ENCODE measurements at regions not wholly inside any gene's neighbourhood (a gene's known extent, or its start where the extent isn't known, plus 50 kb on each side); places are given as distances from the start of the nearest gene placed in this dataset.

- no peak for DNase-seq (ENCODE audit: low read depth in 2 of 3, low spot score in 2 of 3)
Measured at GRCh38 chr6:104579310-104579863, 280.3 kb downstream of the HACE1 start.

DNA sequence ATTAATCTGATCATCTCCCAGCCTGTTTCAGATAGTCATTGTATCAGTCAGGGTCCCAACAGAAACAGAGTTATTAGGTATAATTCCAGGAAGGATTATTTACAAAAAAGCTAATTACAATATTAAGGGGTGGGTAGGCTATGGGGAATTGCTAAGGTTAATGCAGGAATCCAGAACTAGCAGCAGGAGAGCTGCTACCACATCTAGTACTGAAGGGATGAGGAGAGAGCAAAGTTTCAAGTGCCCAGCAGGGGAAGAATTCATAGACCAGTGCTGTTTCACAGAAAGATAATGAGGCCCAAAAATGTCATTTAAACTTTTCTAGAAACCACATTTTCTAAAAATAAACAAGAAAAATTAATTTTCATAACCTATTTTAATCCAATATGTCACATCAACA lies 284.2 kb downstream of the HACE1 start:
- no peak for DNase-seq (ENCODE audit: low read depth in 2 of 3, low spot score in 2 of 3)

DNA sequence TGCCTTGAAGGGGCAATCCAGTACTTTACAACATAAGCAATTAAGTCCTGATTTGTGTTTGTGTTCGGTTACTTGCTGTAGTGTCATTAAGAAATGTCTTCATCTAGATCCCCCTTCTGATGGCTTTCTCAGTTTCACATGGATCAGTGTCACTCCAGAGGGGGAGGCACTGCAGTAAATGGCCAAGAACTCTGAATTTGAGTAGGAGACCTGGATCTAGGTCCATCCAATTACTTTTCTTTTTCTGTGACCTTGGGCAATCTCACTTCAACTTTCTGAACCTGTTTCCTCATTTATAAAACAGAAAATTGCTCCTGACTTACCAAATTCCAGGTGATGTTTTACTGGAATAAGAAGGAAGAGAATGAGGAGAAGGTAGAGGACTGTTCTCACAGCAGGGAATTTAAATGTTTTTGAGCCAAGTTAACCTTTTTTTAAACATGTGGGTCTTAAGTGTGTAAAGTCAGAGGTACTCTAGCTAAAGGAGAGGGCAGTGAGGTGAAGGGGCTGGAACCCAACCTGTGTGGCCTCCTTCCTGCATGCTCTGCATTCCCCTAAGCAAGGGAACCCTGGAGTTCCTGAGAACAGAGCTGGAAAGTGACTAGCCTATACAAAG lies 285.5 kb downstream of the HACE1 start:
- DNase-seq (ENCODE audit: low read depth in 2 of 3, low spot score in 2 of 3): no peak

- no peak for DNase-seq (ENCODE audit: low read depth in 2 of 3, low spot score in 2 of 3)
Measured at GRCh38 chr6:104573350-104573749, 286.4 kb downstream of the HACE1 start.

DNA sequence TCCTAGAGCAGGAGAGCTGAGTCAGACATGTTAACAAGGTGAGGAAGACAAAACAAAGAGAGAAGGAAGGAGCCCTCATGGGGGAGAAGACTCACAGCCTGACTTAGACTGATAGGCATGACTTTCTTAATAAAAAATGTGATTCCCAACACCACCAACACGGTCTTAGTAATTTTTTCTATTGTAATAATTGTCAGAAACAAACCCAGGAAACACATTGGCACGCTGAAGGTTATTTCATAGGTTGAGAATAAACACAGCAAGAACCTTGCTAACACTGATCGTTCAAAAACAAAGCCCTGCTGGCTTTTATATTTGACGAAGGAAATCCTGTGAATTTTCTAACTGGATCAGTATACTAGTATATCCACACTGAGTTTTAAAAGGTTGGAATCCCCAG lies 286.8 kb downstream of the HACE1 start:
- no peak for DNase-seq (ENCODE audit: low read depth in 2 of 3, low spot score in 2 of 3)

DNA sequence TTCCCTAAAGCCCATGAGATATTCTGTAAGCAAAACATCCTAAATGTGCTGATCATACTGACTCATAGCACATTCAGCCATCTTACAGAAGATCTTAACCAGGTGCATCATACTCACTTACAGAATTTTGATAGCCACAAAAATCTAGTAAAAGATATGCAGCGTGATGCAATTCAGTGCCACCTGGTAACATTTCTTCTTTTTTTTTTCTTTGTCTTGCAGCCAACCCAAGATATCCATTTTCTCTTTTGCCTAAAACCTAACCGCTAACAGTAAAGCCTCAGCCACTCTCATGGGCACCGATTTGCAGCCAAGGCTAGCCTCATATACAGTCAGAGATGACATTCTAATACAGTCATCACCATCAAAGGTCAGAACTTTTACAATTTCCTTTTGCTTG lies 293.3 kb downstream of the HACE1 start:
- no peak for DNase-seq (ENCODE audit: low read depth in 2 of 3, low spot score in 2 of 3)

- DNase-seq (ENCODE audit: low read depth in 2 of 3, low spot score in 2 of 3): no peak
Measured at GRCh38 chr6:104563306-104563705, 296.4 kb downstream of the HACE1 start.

DNA sequence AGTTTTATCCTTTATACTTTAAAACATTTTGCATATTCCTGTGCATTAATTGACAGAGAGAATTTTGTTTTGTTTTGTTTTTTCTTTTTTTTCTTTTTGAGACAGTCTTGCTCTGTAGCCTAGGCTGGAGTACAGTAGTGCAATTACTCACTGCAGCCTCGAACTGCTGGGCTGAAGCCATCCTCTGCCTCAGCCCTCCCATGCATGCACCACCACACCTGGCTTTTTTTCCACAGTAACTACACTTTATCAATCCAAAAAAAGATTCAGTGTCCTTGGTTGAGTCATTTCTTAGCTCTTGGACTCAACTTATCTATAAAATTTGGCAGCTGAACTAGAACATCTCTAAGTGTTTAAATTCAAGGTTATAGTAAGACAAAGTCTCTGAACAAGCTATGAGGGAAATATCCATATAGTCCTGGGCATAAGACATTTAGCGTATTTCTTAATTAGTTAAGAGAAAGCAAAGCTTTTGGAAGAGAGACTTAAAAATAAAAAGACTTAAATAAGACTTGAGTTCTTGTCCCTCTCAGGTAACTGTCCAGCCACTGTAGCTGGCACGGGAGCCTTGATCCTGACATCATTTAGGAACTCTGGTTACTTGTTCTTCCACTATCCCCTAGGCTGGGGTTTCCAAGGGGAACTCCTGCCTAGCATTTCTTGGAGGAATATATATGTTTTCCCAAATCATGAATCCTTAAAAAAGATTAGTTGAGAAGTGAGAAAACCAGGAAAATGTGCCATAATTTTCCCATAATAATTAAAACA lies 300.1 kb downstream of the HACE1 start:
- DNase-seq (ENCODE audit: low read depth in 2 of 3, low spot score in 2 of 3): no peak

DNA sequence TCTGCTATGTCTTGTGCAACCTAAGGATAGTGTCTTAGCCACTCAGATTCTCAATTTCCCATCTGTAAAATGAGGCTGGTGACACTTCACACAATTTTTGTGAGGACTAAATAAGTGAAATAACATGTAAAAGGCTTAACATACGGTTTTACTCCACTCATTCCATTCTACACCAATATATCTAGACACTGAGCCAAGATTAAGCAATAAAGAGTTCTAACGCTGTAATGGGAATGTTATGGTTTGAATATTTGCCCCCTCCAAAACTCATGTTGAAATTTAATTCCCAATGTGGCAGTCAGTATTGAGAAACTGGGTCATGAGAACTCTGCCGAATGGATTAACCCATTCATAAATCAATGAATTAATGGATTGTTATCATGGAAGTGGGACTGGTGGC lies 301.0 kb downstream of the HACE1 start:
- DNase-seq (ENCODE audit: low read depth in 2 of 3, low spot score in 2 of 3): no peak

DNA sequence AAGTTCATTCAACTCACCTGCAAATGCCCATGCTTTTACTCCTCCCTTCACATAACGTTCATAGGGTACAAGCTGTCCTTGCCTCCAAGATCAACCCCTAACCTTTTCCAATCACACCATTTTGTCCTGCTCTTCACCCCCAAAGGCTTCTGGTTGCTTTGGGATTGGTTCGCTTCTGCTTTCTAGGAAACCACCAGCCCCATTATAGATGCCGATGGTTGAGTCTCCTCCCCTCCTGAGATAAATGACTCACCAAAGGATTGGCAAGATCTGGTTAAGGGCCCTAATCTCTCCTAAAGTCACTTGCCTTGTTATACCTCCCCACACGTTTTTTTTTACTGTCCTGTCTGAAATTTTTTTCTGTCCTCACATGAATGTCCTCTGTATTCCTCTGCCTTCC lies 311.4 kb downstream of the HACE1 start:
- DNase-seq (ENCODE audit: low read depth in 2 of 3, low spot score in 2 of 3): no peak

- DNase-seq (ENCODE audit: low read depth in 2 of 3, low spot score in 2 of 3): peak in 1 of 3 donors; percentile 7
Measured at GRCh38 chr6:104541411-104541810, 318.3 kb downstream of the HACE1 start.

GRCh38 chr6:104540743-104541142 lies 319.0 kb downstream of the HACE1 start:
- DNase-seq (ENCODE audit: low read depth in 2 of 3, low spot score in 2 of 3): no peak

- DNase-seq (ENCODE audit: low read depth in 2 of 3, low spot score in 2 of 3): no peak
Measured at GRCh38 chr6:104539173-104539572, 320.5 kb downstream of the HACE1 start.

GRCh38 chr6:104537872-104538271 lies 321.8 kb downstream of the HACE1 start:
- no peak for DNase-seq (ENCODE audit: low read depth in 2 of 3, low spot score in 2 of 3)

- DNase-seq (ENCODE audit: low read depth in 2 of 3, low spot score in 2 of 3): no peak
Measured at GRCh38 chr6:104537180-104537579, 322.5 kb downstream of the HACE1 start.

- peak in 1 of 3 donors; percentile 19 for DNase-seq (ENCODE audit: low read depth in 2 of 3, low spot score in 2 of 3)
Measured at GRCh38 chr6:104532462-104532861, 327.3 kb downstream of the HACE1 start.

GRCh38 chr6:104531646-104532045 lies 328.1 kb downstream of the HACE1 start:
- DNase-seq (ENCODE audit: low read depth in 2 of 3, low spot score in 2 of 3): no peak

- peak in 1 of 3 donors; percentile 33 for DNase-seq (ENCODE audit: low read depth in 2 of 3, low spot score in 2 of 3)
Measured at GRCh38 chr6:104527761-104528415, 331.8 kb downstream of the HACE1 start.

- DNase-seq (ENCODE audit: low read depth in 2 of 3, low spot score in 2 of 3): peak in 1 of 3 donors; percentile 11
Measured at GRCh38 chr6:104527311-104527710, 332.4 kb downstream of the HACE1 start.

DNA sequence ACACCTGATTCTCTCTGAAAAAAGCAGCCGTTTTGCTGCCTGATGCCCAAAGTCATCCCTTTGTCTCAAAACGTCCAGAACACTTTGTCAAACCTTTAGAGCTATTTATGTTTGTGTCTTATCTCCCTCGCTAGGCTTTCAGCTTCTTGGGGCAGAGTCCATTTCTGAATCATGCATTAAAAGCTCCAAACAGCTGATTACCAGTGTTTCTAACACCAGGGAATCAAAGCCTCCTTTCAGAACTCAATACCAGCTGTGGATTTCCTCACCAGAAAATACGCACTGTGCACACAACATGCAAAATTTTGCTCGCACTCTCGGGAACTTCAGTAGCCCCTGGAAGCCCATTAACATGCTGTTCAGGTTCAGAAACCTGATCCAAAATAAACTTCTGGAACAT lies 333.3 kb downstream of the HACE1 start:
- DNase-seq (ENCODE audit: low read depth in 2 of 3, low spot score in 2 of 3): no peak

GRCh38 chr6:104525677-104526322 lies 333.9 kb downstream of the HACE1 start:
- peak; percentile 35 to 90 (median 77) for DNase-seq (ENCODE audit: low read depth in 2 of 3, low spot score in 2 of 3)
